IPS-20b (cell line): ENCODE measurements at regions not wholly inside any gene's neighbourhood (a gene's known extent, or its start where the extent isn't known, plus 50 kb on each side); places are given as distances from the start of the nearest gene placed in this dataset.
A peak's percentile ranks its signal among the peaks of the same experiment; 100 is the strongest.

ENCODE experiments used
- H3K27ac ChIP-seq: one replicate; pipeline ENCODE4 v1.5.1; 2013; ENCODE audit warnings: low read length
- H3K27me3 ChIP-seq: 2 replicates; pipeline ENCODE4 v1.6.1; 2013; ENCODE audit warnings: mild to moderate bottlenecking, low read length, inconsistent platforms; ENCODE audit not compliant: insufficient read depth
- H3K36me3 ChIP-seq: 2 replicates; pipeline ENCODE4 v1.6.1; 2013; ENCODE audit warnings: low read depth, mild to moderate bottlenecking, inconsistent platforms, low read length, moderate library complexity; ENCODE audit not compliant: insufficient read depth
- H3K4me1 ChIP-seq: 2 replicates; pipeline ENCODE4 v1.6.1; 2013; ENCODE audit warnings: mild to moderate bottlenecking, control low read depth, inconsistent platforms, low read length, moderate library complexity; ENCODE audit not compliant: insufficient read depth
- H3K4me3 ChIP-seq: 2 replicates; pipeline ENCODE4 v1.5.1; 2013; ENCODE audit warnings: mild to moderate bottlenecking, low read length, inconsistent platforms
- H3K9ac ChIP-seq: 2 replicates; pipeline ENCODE4 v1.6.1; 2013; ENCODE audit warnings: low read depth, mild to moderate bottlenecking, inconsistent platforms, low read length, moderate library complexity
- H3K9me3 ChIP-seq: 2 replicates; pipeline ENCODE4 v1.6.1; 2013; ENCODE audit warnings: mild to moderate bottlenecking, low read depth, low read length, inconsistent platforms; ENCODE audit not compliant: insufficient read depth

- Histone ChIP-seq H3K27ac (no peak overlapping the region), H3K9ac (peak overlapping the region; percentile 34; the same call in 1 of the 2 replicates), H3K4me1 (peaks cover 42% of the 10 kb centered on the region)
These were observed 137.7 kb downstream of the NAV1 start for GRCh38 chr1:201676641-201677040.

GRCh38 chr1:201678264-201679101 lies 139.6 kb downstream of the NAV1 start:
- Histone ChIP-seq H3K4me1 (peaks cover 42% of the 10 kb centered on the region), H3K27me3 (no peaks in the 10 kb centered on the region), H3K27ac (peak overlapping the region; percentile 14), H3K9me3 (no peaks in the 10 kb centered on the region), H3K36me3 (no peaks in the 10 kb centered on the region), H3K4me3 (peak overlapping the region; percentile 43; the same call in 1 of the 2 replicates), H3K9ac (peak overlapping the region; percentile 58; the same call in 1 of the 2 replicates)

More at GRCh38 chr1:201676641-201677040, 137.7 kb downstream of the NAV1 start:
- no peaks in the 10 kb centered on the region for H3K36me3 ChIP-seq
- no peaks in the 10 kb centered on the region for H3K27me3 ChIP-seq
- no peak overlapping the region for H3K4me3 ChIP-seq
- H3K9me3 ChIP-seq = no peaks in the 10 kb centered on the region

GRCh38 chr1:201681375-201681774 lies 142.4 kb downstream of the NAV1 start:
- Histone ChIP-seq H3K9ac (no peak overlapping the region), H3K27me3 (no peaks in the 10 kb centered on the region), H3K9me3 (no peaks in the 10 kb centered on the region), H3K36me3 (no peaks in the 10 kb centered on the region), H3K4me1 (peaks cover 44% of the 10 kb centered on the region), H3K4me3 (no peak overlapping the region), H3K27ac (no peak overlapping the region)

- H3K4me3 ChIP-seq = no peak overlapping the region
- H3K9ac ChIP-seq = no peak overlapping the region
- H3K27ac ChIP-seq = no peak overlapping the region
- peaks cover 45% of the 10 kb centered on the region for H3K4me1 ChIP-seq
- H3K27me3 ChIP-seq = no peaks in the 10 kb centered on the region
- H3K36me3 ChIP-seq = no peaks in the 10 kb centered on the region
- H3K9me3 ChIP-seq = no peaks in the 10 kb centered on the region
These were observed 144.0 kb downstream of the NAV1 start for GRCh38 chr1:201682964-201683363.

- Histone ChIP-seq H3K36me3 (no peaks in the 10 kb centered on the region), H3K9me3 (no peaks in the 10 kb centered on the region), H3K9ac (no peak overlapping the region), H3K27me3 (no peaks in the 10 kb centered on the region), H3K4me1 (peaks cover 45% of the 10 kb centered on the region), H3K4me3 (no peak overlapping the region), H3K27ac (no peak overlapping the region)
These were observed 144.5 kb downstream of the NAV1 start for GRCh38 chr1:201683397-201683796.

- Histone ChIP-seq H3K36me3 (no peaks in the 10 kb centered on the region), H3K27me3 (no peaks in the 10 kb centered on the region), H3K4me3 (no peak overlapping the region; the same call in 1 of the 2 replicates), H3K27ac (no peak overlapping the region), H3K9ac (peak overlapping the region; percentile 49; the same call in 1 of the 2 replicates), H3K4me1 (peaks cover 33% of the 10 kb centered on the region), H3K9me3 (no peaks in the 10 kb centered on the region)
These were observed 143.5 kb upstream of the IPO9 start for GRCh38 chr1:201685485-201685884.

GRCh38 chr1:201686714-201687455 lies 142.1 kb upstream of the IPO9 start:
- H3K4me3 ChIP-seq = peak overlapping the region; percentile 44
- peak overlapping the region; percentile 49; the same call in 1 of the 2 replicates for H3K9ac ChIP-seq
- H3K9me3 ChIP-seq = no peaks in the 10 kb centered on the region
- H3K27ac ChIP-seq = peak overlapping the region; percentile 37
- no peaks in the 10 kb centered on the region for H3K36me3 ChIP-seq
- H3K4me1 ChIP-seq = peaks cover 28% of the 10 kb centered on the region
- no peaks in the 10 kb centered on the region for H3K27me3 ChIP-seq

- H3K9ac ChIP-seq = no peak overlapping the region
- H3K4me1 ChIP-seq = peaks cover 36% of the 10 kb centered on the region
- no peaks in the 10 kb centered on the region for H3K9me3 ChIP-seq
- no peak overlapping the region for H3K27ac ChIP-seq
- no peaks in the 10 kb centered on the region for H3K36me3 ChIP-seq
- H3K27me3 ChIP-seq = no peaks in the 10 kb centered on the region
- H3K4me3 ChIP-seq = no peak overlapping the region
These were observed 140.4 kb upstream of the IPO9 start for GRCh38 chr1:201688514-201688913.

GRCh38 chr1:201689647-201690046 lies 139.3 kb upstream of the IPO9 start:
- no peaks in the 10 kb centered on the region for H3K9me3 ChIP-seq
- H3K27me3 ChIP-seq = no peaks in the 10 kb centered on the region
- H3K9ac ChIP-seq = no peak overlapping the region
- no peak overlapping the region for H3K27ac ChIP-seq
- no peaks in the 10 kb centered on the region for H3K36me3 ChIP-seq
- H3K4me3 ChIP-seq = no peak overlapping the region
- peaks cover 47% of the 10 kb centered on the region for H3K4me1 ChIP-seq

GRCh38 chr1:201690528-201690927 lies 138.4 kb upstream of the IPO9 start:
- H3K27ac ChIP-seq = no peak overlapping the region
- H3K9ac ChIP-seq = no peak overlapping the region
- no peaks in the 10 kb centered on the region for H3K36me3 ChIP-seq
- H3K27me3 ChIP-seq = no peaks in the 10 kb centered on the region
- no peak overlapping the region for H3K4me3 ChIP-seq
- H3K9me3 ChIP-seq = no peaks in the 10 kb centered on the region
- H3K4me1 ChIP-seq = peaks cover 42% of the 10 kb centered on the region

- peaks cover 31% of the 10 kb centered on the region for H3K4me1 ChIP-seq
- H3K4me3 ChIP-seq = no peak overlapping the region
- no peaks in the 10 kb centered on the region for H3K9me3 ChIP-seq
- no peaks in the 10 kb centered on the region for H3K27me3 ChIP-seq
- H3K27ac ChIP-seq = no peak overlapping the region
- no peaks in the 10 kb centered on the region for H3K36me3 ChIP-seq
- H3K9ac ChIP-seq = no peak overlapping the region
These were observed 137.0 kb upstream of the IPO9 start for GRCh38 chr1:201691716-201692554.
